Bronchial epithelial cell (primary cell): ENCODE measurements at regions not wholly inside any gene's neighbourhood (a gene's known extent, or its start where the extent isn't known, plus 50 kb on each side); places are given as distances from the start of the nearest gene placed in this dataset.
A peak's percentile ranks its signal among the peaks of the same experiment; 100 is the strongest.

ENCODE experiments used
- DNase-seq: peaks from one replicate; pipeline ENCODE4 v3.0.0-alpha.2; 2010; ENCODE audit warnings: low read depth
- FAIRE-seq: peaks from 2 replicates; lab custom pipeline; 2011; peaks lifted over from hg19 to GRCh38; lab: Jason Lieb, UNC
- H3K27me3 ChIP-seq: 2 replicates; pipeline ENCODE4 v1.5.1; 2011; ENCODE audit warnings: low read length; ENCODE audit not compliant: control insufficient read depth, insufficient read depth
- H3K36me3 ChIP-seq: 2 replicates; pipeline ENCODE4 v1.5.1; 2011; ENCODE audit warnings: low read length; ENCODE audit not compliant: control insufficient read depth, insufficient read depth
- H3K4me3 ChIP-seq: 2 replicates; pipeline ENCODE4 v1.5.1; 2011; ENCODE audit warnings: mild to moderate bottlenecking, low read depth, low read length, control low read depth
- CTCF ChIP-seq: IDR thresholded peaks from 2 replicates; pipeline ENCODE4 v1.5.1; 2011; ENCODE audit warnings: mild to moderate bottlenecking, moderate library complexity, low read length, control low read depth, inconsistent platforms; ENCODE audit not compliant: insufficient read depth, severe bottlenecking

- H3K4me3 ChIP-seq: no peak overlapping the region
- peaks cover 1% of the 10 kb centered on the region for H3K27me3 ChIP-seq
- no peaks in the 10 kb centered on the region for H3K36me3 ChIP-seq
- FAIRE-seq: no peak
- TF ChIP-seq CTCF: no peak
- DNase-seq: no peak
These were observed 156.3 kb upstream of the PRSS58 start for GRCh38 chr7:142414135-142414534.

GRCh38 chr7:142413280-142414000, 155.6 kb upstream of the PRSS58 start:
- no peaks in the 10 kb centered on the region for H3K36me3 ChIP-seq
- FAIRE-seq: no peak
- no peak overlapping the region for H3K4me3 ChIP-seq
- TF ChIP-seq CTCF: no peak
- DNase-seq: peak; percentile 75
- no peaks in the 10 kb centered on the region for H3K27me3 ChIP-seq

GRCh38 chr7:142412551-142413193, 154.8 kb upstream of the PRSS58 start:
- no peak for FAIRE-seq
- no peaks in the 10 kb centered on the region for H3K27me3 ChIP-seq
- TF ChIP-seq CTCF: peak; percentile 65
- H3K4me3 ChIP-seq: no peak overlapping the region
- DNase-seq: peak; percentile 61
- H3K36me3 ChIP-seq: no peaks in the 10 kb centered on the region

GRCh38 chr7:142409471-142409870, 151.6 kb upstream of the PRSS58 start:
- DNase-seq: peak; percentile 10
- Histone ChIP-seq H3K36me3 (no peaks in the 10 kb centered on the region), H3K4me3 (no peak overlapping the region), H3K27me3 (no peaks in the 10 kb centered on the region)
- no peak for TF ChIP-seq CTCF
- FAIRE-seq: no peak

GRCh38 chr7:142408794-142409193, 150.9 kb upstream of the PRSS58 start:
- TF ChIP-seq CTCF: no peak
- no peak for FAIRE-seq
- H3K36me3 ChIP-seq: no peaks in the 10 kb centered on the region

More at GRCh38 chr7:142408794-142409193, 150.9 kb upstream of the PRSS58 start:
- no peak overlapping the region for H3K4me3 ChIP-seq
- H3K27me3 ChIP-seq: no peaks in the 10 kb centered on the region
- no peak for DNase-seq
